GM21723 (cell line): ENCODE measurements at regions not wholly inside any gene's neighbourhood (a gene's known extent, or its start where the extent isn't known, plus 50 kb on each side); places are given as distances from the start of the nearest gene placed in this dataset.

Experiments used
- ATAC-seq: cut with Tn5 transposase; IDR thresholded peaks from one replicate; pipeline ENCODE4 v1.9.1; 2021; ENCODE audit warnings: mild to moderate bottlenecking, moderate library complexity; ENCODE audit not compliant: unreplicated experiment

DNA sequence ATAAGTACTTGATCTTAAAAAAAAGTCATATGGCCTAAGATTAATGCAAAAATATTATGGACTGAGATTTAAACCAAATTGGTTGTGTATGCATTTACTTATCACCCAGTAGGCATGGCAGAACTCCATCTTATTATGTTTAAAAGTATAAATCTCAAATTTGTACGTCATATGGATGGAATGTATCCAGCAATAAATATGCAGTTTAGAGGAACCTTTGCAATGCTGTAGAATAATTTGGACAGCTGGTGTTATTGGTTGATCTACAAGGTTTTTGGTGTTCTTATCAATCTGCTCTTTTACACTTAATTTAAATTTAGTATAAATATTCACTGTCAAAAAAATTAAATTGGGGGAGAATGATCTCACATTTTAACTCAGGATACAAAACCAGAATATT is 640.2 kb downstream of the SATB2 start:
- no peak for ATAC-seq

DNA sequence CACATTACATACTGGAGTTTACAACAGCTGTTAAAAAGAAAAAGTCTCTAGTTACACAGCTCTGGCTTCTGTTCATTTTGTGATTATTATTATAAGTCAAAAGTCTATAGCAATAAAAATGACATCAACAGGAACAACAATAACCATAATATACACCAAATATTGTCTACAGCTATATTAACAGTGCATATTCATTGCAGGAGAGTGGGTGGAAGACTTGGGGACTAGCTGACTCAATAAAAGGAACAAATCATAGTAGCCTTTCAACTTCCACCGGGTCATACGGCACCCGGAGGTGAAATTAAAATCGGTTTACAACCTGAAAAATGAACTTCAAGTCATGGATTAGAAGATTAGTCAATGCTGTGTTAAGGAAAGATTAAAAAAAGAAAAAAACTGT is 642.1 kb downstream of the SATB2 start:
- ATAC-seq = no peak

DNA sequence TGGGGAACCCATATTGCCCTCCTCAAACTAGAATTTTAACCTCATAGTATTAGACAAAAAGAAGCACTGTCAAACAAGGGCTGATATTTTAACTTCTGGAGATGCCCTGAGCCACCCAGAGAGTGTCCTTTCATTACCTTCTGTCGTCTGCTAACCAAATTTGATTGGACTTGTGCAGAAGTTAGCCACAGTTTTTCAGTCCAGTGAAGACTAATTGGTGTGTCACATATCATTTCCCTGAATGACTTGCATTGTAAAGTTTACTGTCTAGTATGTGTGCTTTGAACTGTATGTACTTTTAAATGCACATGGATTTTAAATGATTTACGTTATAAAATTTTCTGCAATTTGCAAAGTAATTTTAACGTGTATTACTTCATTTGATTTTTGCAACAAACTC is 646.5 kb downstream of the SATB2 start:
- no peak for ATAC-seq

DNA sequence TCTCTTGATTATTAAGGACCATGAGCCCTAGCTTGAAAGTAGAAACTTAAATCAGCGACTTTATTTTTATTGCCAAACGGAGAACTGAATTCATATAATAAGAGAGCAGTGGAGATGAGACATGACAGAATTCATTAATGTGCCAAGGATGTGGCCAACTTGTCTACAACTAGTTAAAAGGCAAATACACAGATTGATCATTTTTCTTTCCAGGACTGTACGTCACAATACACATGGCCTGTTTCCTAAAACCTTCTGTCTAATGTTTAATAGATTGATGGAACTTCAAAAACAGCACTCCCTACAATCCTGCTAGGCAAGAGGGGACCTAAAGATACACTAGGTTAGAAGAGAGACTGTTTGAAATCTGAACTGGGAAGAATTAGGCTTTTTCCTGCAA is 647.8 kb downstream of the SATB2 start:
- no peak for ATAC-seq

DNA sequence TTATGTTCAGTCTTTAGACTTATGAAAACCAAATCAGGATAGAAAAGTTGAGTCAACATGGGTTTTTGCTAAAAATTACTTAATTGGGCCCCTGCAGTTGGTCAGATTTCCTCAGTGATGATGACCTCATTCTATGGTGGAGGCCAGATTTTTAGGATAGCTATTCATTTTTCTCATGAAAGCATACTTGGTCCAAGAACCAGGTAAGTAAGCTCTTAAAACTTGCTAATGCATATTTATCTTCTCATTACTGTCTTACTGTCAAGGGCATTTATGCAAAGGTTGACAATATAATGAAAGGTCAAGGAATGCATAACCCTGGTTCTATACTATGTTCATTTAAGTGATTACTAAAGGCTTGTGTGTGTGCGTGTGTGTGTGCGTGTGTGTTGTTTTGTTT is 650.6 kb downstream of the SATB2 start:
- no peak for ATAC-seq

DNA sequence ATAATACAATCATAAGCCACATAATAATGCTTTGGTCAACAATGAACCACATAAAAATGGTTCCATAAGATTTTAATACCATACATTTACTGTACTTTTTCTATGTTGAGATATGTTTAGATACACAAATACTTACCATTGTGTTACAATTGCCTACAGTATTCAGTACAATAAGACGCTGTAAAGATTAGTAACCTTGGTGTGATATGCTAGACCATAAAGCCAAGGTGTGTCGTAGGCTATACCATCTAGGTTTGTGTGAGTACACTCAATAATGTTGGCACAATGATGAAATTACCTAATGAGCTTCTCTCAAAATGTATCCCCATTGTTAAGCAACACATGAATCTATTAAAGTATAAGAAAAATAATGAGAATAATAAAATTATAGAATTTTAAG is 662.3 kb downstream of the SATB2 start:
- ATAC-seq = no peak

DNA sequence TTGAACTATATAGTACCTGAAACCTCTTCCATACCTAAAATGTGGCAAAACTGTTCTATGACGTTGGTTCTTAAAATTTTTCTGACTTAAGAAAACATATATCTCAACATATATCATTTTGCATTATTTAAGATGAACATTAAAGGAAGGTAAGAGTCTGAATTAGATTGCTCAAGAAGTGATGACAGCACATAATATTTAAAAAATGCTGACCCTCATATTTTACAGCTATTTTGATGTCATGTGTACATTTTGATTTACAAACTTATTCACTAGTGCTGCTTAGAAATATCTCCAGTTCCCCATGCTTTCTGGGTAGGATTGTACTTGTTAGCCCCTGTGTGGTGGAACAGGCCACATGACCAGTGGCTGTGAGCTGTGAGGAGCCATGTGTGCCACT is 666.1 kb downstream of the SATB2 start:
- no peak for ATAC-seq

DNA sequence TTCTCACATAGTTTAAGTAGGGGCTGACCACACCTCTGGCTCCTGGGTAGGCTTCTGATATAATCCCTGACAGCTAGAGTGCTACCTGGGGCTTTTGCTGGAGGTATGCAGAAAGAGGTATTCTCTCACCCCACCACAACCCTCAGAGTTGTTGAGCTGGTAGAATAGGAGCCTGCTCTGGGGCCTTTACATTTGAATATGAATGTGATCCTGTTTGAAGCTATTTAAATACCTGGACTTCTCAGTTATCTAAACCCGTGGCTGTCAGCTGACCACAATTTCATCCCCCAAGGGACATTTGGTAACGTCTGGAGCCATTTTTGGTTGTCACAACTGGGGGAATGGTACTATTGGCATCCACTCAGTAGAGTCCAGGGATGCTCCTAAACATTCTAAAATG is 669.1 kb downstream of the SATB2 start:
- no peak for ATAC-seq

DNA sequence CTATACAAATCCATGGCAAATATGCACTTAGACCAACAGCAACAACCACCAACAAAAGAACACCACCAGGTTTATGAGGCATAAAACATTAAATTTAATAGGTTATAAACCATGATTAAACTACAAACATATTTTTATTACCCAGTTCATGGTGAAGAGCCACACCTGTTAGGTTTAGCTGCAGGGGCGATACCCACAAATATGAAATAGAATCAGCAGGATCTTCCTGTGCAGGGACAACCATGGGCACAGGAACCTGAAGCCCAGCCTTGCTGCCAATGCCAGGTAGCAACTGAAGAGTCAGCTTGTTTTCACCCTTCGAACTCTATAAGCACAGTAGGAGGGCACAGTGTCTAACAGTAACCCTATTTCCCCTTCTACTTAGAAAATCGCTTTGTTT is 675.0 kb downstream of the SATB2 start:
- ATAC-seq = no peak

DNA sequence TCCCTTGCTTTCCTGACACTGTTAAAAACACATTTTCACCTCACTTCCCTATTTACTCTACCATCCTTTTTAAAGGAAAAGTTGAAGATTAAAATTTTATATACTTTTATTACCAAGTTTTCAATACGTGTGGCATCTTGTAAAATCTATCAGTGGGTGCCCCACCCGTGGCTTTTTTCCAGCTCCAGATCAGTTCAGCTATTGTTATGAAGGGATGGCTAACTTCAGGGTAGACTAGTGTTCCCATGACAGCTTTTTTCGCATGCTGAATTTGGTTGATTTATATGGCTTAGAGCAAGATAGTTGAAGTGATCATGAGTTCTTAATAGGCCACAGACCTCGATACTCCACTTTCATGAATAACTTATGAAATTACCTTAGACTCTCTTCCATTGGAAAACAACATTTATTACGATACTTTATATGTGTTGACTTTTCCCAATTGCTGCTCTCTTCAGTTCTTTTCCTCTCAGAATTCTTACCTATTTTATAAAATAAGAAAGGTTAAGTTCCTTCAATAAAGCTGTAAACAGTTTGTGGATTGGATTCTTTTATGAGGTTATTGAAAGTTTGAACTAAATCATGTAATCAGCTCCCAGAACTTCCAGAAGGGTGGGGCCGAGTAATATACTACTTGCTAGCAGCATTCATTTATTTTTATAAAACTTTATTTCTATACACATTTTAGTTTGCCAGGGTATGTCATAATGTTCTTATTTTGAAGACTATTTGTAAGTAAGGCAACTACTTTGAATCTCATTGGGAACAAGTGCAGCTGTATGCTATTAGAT is 680.9 kb downstream of the SATB2 start:
- no peak for ATAC-seq

DNA sequence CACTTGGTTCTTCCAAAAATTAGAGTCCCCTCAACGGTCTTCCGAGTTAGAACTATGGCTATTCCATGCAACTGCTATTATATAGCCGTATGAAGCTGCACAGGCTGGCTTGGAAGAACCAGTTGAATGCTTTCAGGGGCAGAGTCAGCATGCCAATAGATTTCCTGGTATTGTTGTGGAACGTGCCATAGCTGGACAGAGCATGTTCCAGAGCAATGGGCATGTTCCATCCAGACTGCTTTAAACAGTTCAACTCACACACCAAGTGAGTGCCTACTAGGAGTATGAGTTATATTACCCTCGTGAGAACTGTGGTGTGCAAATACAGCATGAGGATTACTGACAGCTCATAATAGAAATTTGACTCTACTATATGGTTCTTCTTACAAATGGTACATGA is 682.0 kb downstream of the SATB2 start:
- no peak for ATAC-seq

DNA sequence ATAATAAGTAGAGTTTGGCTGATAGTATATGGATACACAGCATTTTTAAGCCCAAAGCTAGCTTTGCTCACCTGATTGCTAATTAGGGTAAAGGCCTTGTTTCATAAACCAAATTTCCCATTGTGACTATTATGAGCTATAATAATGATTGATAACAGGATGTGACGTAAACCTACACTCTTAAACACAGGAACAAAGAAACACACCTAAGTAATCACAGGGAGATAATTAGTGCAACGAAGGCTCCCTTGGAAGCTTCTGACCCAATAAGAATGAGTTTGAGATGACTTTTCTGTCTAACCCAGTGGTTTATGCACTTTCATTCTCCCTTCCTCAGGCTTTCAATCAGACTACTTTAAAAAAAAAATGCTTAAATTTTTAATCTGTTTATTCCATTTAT is 683.2 kb downstream of the SATB2 start:
- no peak for ATAC-seq

DNA sequence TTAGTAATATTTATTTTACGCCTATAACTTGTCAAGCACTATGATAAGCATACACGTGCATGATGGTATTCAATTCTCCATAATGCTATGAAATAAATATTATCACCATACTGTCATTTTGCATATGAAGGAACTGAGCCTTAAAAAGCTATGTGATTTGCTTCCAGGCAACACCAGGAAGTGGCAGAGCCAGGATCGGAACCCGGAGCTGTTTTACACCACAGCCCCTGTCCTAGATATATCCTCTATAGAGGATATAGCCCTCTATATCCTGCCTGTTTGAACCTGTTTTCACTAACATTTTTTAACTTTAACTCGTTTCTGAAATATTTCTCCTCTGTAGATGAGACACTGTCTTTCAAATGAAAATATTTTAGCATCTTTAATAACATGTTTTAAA is 690.0 kb downstream of the SATB2 start:
- ATAC-seq = no peak

DNA sequence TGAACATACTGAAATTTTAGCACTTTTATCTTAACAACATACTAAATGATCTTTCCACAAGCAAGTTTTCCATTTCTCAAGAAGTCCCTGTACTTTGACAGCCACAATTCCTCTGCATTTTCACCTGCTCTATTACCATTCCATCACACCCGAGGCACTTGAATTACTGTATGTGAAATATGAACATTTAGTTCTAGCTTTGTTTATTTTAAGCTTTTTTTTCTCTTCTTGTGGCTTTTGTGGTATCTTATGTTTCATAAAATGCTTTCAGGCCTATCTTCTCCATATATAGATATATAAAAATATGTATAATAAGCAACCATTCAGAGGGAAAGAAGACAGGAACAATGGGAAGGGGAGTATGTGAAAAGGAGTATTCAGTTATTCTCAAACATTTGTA is 693.9 kb downstream of the SATB2 start:
- ATAC-seq = no peak

DNA sequence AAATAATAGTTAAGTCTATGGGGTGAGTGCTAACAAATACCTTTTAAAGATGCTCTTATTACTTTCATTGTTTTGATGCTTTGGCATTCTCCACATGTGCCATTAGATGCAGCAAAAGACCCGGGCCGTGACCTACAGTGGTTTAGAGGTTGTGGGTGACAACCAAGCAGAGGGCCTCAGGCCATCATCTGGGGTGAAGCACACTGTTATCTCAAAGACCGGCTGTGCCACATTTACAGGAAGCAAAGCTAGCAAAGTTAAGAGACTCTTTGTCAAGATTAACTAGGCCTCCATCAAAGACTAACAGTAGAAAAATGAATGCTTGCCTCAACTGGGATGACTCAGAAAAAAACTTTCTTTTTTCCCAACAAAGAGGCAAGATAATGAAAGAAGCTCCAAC is 695.3 kb downstream of the SATB2 start:
- no peak for ATAC-seq

DNA sequence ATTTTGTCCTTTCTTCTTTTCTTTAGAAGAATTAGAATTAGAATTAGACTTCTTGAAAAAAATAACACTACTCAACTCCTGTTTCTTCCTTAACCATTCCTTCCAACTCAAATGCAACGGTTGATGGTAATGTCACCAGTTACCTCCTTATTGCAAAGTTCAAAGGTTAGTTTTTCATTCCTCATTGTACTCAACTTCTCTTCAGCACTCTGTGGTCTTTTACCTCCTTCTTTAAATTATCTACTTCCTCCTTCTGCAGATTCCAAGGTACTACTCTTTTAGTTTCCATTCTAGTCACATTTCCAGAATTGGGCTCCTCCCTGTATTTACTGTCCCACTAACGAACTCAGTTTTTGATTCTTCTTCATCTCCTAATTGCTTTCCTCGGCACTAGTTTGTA is 700.7 kb downstream of the SATB2 start:
- ATAC-seq = no peak

DNA sequence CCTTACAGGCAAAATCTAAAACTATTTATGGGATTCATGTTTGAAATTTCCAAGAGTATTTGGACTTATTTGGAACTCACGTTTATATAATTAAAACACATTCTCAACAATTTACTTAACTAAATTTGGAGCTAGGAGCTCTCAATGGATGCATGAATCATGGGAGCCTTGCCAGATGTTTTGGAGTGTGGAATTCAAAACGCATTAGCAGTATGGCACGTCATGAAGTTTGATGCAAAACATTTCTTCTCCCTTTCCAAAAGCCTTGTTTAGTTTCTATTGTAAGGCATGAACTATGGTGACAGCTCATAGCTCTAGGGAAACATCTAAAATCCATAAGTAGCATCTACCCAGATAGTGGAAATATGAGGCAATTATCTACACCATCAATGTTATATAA is 701.6 kb downstream of the SATB2 start:
- ATAC-seq = no peak

DNA sequence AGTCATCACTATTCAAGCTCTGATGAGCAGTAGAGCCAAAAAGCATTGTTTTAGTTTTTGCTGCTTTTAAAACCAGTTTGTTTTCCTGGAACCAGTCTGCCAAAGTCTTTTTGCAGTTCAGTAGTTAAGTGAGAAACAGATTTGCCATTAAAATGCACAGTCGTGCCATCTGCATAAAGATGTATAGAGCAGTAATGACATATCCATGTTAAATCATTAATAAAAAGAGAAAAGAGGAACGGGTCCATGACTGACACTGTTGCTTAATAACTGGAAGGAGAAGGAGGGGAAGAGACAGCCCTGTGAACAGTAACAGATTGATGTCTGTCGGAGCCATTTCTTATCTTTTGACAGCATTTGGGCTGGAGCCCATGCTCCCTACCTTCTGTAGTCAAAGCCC is 704.6 kb downstream of the SATB2 start:
- no peak for ATAC-seq

DNA sequence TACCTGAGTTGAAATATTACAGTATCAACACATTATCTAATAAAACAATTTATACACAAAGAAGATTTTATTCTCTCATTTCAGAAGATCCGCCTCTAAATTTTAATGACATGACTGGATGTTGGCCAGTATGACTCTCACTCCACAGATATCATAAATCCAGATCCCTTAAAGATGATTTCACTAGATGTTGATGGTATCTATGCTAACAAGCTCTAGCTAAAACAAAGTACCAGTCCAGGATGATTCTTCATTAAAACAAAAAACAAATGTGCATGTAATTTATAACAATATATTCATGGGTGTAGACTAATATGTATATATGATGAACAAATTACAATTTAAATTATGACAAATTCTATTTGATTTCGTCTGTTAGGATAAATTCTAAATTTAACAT is 708.4 kb downstream of the SATB2 start:
- ATAC-seq = no peak

DNA sequence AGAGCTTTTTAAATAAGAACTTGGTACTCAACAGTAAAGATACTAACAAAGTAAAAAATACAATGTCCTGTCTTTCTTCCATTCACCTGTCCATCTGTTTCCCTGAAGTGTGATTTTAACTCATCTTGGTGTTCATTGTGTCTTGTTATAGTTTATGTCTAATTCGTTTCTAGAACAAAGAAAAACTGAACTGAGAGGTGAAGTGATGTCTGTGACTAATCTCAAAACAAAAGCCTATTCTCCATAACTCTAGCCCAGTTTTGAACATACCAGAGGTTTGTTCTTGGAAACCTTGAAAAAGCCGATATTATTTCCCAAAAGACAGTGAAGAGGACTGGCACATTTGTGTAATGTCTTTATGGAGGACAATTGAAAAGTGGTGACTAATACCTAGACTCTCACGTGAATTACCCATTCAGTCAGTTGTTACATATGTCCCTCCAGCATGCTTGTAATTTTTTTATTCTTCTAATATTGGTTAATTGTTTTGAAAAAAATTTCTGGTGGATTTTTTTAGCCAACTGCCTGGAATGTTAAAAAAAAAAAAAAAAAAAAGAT is 725.8 kb downstream of the SATB2 start:
- ATAC-seq = no peak

DNA sequence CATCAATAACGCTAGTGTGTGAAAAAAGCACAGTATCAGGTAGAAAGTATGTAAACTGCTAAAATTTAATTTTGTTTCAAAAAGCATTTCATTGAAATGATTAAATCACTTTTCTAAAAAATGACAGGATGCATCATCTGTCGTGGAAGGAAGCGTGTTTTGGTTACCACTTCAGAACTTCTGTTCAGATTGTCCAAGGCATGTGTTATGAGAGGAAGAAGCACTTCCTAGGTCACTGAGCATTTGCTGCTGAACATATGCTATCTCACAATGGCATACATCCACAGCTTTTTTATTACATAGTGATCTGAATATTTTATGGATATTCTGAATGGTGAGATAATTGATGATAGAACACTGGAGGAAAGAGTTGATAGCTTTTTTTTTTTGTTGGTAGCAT is 737.5 kb downstream of the SATB2 start:
- ATAC-seq = no peak

DNA sequence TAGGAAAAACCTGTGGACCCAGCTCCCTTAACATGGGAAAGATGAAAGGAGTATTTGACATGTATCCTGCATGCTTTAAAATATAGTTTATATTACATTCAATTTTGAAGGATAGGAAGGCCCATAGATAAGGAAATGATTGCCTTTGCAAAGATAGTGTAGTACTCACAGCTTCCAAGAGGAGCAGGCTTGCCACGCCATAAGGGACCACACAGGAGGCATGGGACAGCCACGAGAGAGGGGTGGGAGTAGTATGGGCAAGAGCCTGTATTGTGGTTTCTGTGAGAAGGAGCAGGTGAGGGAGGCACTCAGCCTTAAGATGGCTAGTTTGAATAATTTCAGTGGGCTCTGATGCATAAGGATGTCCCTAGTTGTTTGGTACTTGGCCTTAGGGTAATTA is 740.3 kb downstream of the SATB2 start:
- ATAC-seq = no peak

DNA sequence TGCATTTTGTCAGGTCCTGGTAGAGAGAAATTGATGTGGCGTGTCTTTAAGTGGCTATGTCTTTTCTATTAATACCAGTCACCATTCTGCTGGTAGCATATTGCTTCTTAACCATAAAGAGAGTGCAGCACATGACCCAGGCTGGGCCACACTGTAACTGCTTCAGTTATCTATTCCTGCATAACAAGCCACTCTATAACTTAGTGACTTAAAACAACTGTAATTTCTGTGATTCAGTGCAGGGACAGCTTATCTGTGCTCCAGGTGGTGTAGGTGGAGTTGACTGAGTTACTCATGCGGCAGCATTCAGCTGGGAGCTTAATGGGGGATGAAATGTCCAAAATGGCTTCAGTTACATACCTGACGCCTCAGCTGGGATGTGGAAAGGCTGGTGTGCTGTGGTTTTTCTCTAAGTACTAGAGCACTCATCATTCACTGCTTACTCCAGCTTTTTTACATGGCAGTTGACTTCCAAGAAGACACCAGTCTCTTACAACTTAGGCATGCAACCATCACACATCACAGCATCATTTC is 742.4 kb downstream of the SATB2 start:
- no peak for ATAC-seq
